Ishikawa (cell line): ENCODE measurements at regions not wholly inside any gene's neighbourhood (a gene's known extent, or its start where the extent isn't known, plus 50 kb on each side); places are given as distances from the start of the nearest gene placed in this dataset.

ENCODE experiments used
- CEBPB ChIP-seq: IDR thresholded peaks from 2 replicates; pipeline ENCODE4 v1.6.1; 2012
- CREB1 ChIP-seq: IDR thresholded peaks from 2 replicates; pipeline ENCODE4 v1.6.1; 2012; ENCODE audit warnings: low read depth
- EGR1 ChIP-seq: IDR thresholded peaks from 2 replicates; pipeline ENCODE4 v1.6.1; 2012
- EP300 ChIP-seq: IDR thresholded peaks from 2 replicates; pipeline ENCODE4 v1.6.1; 2012; ENCODE audit warnings: borderline replicate concordance
- FOXM1 ChIP-seq: IDR thresholded peaks from 2 replicates; pipeline ENCODE4 v1.6.1; 2012; ENCODE audit warnings: low read depth, borderline replicate concordance
- NFIC ChIP-seq: IDR thresholded peaks from 2 replicates; pipeline ENCODE4 v1.6.1; 2012
- RAD21 ChIP-seq: IDR thresholded peaks from 2 replicates; pipeline ENCODE4 v1.6.1; 2012; ENCODE audit warnings: low read depth
- TAF1 ChIP-seq: IDR thresholded peaks from 2 replicates; pipeline ENCODE4 v1.6.1; 2012; ENCODE audit warnings: low read depth, mild to moderate bottlenecking
- TCF12 ChIP-seq: IDR thresholded peaks from 2 replicates; pipeline ENCODE4 v1.6.1; 2012; ENCODE audit warnings: low read depth
- TEAD4 ChIP-seq: IDR thresholded peaks from 2 replicates; pipeline ENCODE4 v1.6.1; 2012
- YY1 ChIP-seq: IDR thresholded peaks from 2 replicates; pipeline ENCODE4 v1.6.1; 2012; ENCODE audit warnings: low read depth
- ZBTB7A ChIP-seq: IDR thresholded peaks from 2 replicates; pipeline ENCODE4 v1.6.1; 2012; ENCODE audit warnings: low read depth
- TF ChIP-seq, protein P1 (sequence below): IDR thresholded peaks from 2 replicates; pipeline ENCODE4 v1.6.1; 2012; ENCODE audit warnings: low read depth, mild to moderate bottlenecking
- TF ChIP-seq, protein P2 (sequence below): IDR thresholded peaks from 2 replicates; pipeline ENCODE4 v1.6.1; 2012
- TF ChIP-seq, protein P3 (sequence below): IDR thresholded peaks from 2 replicates; pipeline ENCODE4 v1.6.1; 2012

DNA sequence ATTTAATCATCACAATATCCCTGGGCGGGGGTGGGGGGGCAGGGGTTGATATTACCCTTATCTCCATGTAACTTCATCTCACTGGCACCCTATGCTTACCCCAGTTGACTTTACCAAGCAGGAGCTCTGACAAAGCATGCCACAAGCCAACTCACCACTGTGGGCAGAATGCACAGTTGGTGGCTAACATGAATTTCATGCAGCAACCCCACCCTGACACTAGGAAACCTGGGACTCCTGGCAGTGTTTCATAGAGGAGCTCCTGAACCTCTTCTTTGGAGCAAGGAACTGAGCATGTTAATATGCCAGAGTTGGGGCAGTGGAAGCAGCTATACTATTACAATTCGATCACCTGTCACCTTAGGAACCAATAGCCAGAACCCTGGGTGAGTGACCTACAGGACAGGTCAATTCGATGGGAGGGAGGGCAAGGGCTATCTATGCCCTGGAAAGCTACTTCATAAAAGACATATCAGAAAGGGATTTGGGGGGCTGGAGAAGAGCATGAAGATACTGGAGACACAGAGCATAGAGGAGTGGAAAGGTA is 97.2 kb upstream of the ACSL4 start:
- TF ChIP-seq TAF1 (no peak), CEBPB (no peak), TEAD4 (no peak), RAD21 (no peak), YY1 (no peak), NFIC (no peak), EGR1 (no peak), ZBTB7A (no peak), EP300 (no peak), TCF12 (no peak), FOXM1 (no peak)
- TF ChIP-seq, protein P1, sequence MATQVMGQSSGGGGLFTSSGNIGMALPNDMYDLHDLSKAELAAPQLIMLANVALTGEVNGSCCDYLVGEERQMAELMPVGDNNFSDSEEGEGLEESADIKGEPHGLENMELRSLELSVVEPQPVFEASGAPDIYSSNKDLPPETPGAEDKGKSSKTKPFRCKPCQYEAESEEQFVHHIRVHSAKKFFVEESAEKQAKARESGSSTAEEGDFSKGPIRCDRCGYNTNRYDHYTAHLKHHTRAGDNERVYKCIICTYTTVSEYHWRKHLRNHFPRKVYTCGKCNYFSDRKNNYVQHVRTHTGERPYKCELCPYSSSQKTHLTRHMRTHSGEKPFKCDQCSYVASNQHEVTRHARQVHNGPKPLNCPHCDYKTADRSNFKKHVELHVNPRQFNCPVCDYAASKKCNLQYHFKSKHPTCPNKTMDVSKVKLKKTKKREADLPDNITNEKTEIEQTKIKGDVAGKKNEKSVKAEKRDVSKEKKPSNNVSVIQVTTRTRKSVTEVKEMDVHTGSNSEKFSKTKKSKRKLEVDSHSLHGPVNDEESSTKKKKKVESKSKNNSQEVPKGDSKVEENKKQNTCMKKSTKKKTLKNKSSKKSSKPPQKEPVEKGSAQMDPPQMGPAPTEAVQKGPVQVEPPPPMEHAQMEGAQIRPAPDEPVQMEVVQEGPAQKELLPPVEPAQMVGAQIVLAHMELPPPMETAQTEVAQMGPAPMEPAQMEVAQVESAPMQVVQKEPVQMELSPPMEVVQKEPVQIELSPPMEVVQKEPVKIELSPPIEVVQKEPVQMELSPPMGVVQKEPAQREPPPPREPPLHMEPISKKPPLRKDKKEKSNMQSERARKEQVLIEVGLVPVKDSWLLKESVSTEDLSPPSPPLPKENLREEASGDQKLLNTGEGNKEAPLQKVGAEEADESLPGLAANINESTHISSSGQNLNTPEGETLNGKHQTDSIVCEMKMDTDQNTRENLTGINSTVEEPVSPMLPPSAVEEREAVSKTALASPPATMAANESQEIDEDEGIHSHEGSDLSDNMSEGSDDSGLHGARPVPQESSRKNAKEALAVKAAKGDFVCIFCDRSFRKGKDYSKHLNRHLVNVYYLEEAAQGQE, result no peak
- TF ChIP-seq, protein P2, sequence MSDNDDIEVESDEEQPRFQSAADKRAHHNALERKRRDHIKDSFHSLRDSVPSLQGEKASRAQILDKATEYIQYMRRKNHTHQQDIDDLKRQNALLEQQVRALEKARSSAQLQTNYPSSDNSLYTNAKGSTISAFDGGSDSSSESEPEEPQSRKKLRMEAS, result no peak
- TF ChIP-seq, protein P3, sequence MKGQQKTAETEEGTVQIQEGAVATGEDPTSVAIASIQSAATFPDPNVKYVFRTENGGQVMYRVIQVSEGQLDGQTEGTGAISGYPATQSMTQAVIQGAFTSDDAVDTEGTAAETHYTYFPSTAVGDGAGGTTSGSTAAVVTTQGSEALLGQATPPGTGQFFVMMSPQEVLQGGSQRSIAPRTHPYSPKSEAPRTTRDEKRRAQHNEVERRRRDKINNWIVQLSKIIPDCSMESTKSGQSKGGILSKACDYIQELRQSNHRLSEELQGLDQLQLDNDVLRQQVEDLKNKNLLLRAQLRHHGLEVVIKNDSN, result no peak

DNA sequence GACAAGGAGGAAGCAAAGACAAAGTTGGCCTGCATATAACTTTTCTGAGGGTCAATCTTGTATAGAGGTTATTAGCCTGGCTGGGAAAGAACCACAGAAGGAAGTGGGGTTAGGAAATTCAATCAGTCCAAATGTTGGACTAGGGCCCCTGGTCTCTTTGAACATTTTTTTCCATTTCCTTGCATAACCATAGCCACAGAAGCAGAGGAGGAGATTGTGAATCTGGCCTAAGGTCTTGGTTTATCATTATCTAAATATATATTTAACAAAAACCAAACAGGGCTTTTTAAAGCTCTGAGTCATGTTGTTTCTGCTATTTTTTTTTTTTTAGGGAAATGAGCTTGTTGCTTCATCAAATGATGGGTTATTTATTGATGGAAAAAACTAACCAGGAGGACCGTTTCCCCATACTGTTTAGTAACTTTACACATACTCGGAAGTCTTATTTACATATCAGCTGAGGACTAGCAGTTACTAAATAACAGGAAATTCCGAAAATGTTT is 97.7 kb upstream of the ACSL4 start:
- TF ChIP-seq TCF12 (no peak), NFIC (no peak), EGR1 (no peak), CEBPB (no peak), FOXM1 (no peak), TEAD4 (no peak), ZBTB7A (no peak), EP300 (no peak)
- TF ChIP-seq, protein P1, result no peak

DNA sequence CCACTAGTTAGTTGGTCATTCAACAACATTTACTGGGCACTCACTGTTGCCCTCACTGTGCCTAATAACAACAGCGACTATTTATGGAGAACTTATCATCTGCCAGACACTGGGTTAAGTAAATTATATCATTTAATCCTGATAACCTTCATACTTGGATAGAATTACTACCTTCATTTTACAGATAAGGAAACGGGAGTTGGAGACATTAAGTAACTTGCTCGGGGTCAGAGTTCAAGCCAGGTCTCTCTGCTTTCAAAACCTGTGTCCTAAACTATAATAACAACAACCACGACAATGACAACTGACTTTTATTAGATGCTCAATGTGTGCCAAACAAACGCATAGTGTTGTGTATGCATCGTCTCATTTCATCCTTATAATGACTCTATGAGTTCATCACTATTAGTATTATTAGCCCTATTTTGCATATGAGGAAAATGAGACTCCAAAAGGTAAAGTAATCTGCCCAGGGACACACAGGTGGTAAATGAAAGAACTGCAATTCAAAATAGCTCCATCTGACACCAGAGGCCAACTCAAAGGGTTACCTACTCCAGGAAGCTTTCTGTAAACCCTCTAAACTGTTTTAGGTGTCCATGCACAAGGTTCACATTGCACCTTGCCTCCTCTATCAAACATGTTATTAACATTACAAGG is 98.4 kb upstream of the ACSL4 start:
- TF ChIP-seq NFIC, result no peak
- no peak for TF ChIP-seq FOXM1
- no peak for TF ChIP-seq EP300
- TF ChIP-seq CREB1, result no peak
- TF ChIP-seq, protein P2, result no peak
- TF ChIP-seq, protein P1, result no peak

DNA sequence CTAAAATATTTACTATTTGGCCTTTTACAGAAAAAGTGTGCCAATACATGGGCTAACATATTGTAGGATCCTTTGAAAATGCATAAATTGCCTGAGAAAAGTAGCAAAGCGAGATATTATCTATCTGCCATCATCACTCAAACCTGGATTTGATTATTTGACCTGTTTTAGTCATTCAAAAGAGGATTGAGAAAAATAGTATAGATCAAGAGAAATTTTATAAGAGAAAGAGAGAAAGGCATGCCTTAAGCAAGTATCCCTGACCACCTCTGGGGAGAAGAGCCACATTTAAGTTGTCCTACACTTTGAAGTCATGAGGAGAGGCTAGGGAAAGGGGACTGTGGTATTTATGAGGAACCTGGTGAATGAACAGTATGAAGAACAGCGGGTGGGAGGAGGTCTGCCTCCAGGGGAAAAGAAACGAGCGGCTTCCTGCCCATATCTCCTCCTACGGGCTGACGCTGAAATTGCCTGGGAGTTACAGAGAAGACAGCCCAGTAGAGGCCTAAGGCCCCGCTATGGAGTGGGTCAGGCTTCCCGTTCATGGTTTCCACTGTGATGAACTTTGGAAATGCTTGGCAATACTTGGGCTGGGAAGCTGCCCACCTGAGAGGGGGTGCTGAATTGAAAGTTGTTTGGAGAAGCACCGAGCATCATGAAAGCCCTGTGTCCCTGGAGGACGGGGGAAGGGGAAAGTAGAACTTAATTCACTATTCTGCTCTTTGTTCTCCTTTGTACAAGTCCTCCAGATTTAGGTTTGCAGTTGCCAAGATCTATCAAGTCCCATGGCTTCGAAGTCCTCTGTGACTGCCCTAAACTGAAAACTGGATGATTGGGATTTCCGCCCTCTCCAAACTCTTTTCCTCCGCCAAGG is 106.9 kb upstream of the ACSL4 start:
- no peak for TF ChIP-seq ZBTB7A
- TF ChIP-seq, protein P1, result no peak
- TF ChIP-seq, protein P3, result no peak
- no peak for TF ChIP-seq TCF12
